ENCODE measurements at regions not wholly inside any gene's neighbourhood (a gene's known extent, or its start where the extent isn't known, plus 50 kb on each side); places are given as distances from the start of the nearest gene placed in this dataset.

DNA sequence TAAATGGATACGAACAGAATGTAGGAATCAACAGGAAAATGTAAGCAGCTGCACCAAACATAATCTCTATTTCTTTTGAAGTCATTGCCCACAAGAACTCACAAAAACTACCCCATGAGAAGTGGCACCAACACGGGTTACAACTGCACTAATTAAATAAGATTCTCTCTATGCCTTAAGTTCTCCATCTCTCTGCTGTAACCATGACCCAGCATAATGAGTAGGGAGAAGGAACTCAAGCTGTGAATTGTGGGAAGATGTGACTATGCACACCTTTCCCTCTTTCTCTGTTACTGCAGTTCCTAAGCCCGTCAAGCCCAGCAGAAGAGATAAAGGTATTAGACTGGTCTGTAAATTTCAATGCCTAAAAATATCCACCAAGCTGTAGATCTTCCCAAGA lies 614.0 kb downstream of the USP25 start:
- Histone ChIP-seq H3K4me1 (ENCODE audit: low read length) (no peaks in the 10 kb centered on the region), H3K4me3 (ENCODE audit: low read length) (no peak overlapping the region), H4K20me1 (ENCODE audit: insufficient read depth, low read length) (no peaks in the 10 kb centered on the region), H3K36me3 (replicated peaks; ENCODE audit: low read depth, low read length) (no peaks in the 10 kb centered on the region), H3K9ac (ENCODE audit: low read length) (no peak overlapping the region), H3K4me2 (ENCODE audit: low read length) (no peak overlapping the region), H3K9me3 (ENCODE audit: insufficient read depth, low read length) (no peaks in the 10 kb centered on the region), H3K79me2 (ENCODE audit: low read length) (no peaks in the 10 kb centered on the region), H3K27ac (ENCODE audit: low read length) (no peak overlapping the region), H3K27me3 (ENCODE audit: low read depth, low read length) (no peaks in the 10 kb centered on the region), H2AFZ (ENCODE audit: low read depth, low read length) (no peak overlapping the region)
- TF ChIP-seq, protein P1, sequence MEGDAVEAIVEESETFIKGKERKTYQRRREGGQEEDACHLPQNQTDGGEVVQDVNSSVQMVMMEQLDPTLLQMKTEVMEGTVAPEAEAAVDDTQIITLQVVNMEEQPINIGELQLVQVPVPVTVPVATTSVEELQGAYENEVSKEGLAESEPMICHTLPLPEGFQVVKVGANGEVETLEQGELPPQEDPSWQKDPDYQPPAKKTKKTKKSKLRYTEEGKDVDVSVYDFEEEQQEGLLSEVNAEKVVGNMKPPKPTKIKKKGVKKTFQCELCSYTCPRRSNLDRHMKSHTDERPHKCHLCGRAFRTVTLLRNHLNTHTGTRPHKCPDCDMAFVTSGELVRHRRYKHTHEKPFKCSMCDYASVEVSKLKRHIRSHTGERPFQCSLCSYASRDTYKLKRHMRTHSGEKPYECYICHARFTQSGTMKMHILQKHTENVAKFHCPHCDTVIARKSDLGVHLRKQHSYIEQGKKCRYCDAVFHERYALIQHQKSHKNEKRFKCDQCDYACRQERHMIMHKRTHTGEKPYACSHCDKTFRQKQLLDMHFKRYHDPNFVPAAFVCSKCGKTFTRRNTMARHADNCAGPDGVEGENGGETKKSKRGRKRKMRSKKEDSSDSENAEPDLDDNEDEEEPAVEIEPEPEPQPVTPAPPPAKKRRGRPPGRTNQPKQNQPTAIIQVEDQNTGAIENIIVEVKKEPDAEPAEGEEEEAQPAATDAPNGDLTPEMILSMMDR (IDR thresholded peaks at IDR 0.05; ENCODE audit: low read depth, low read length), result no peak
- no peak for TF ChIP-seq EZH2phosphoT487 (IDR thresholded peaks at IDR 0.05; ENCODE audit: low read depth)

- H3K9me3 ChIP-seq (ENCODE audit: insufficient read depth, low read length), result no peaks in the 10 kb centered on the region
- no peak overlapping the region for H2AFZ ChIP-seq (ENCODE audit: low read depth, low read length)
- TF ChIP-seq, protein P1 (IDR thresholded peaks at IDR 0.05; ENCODE audit: low read depth, low read length), result no peak
- TF ChIP-seq EZH2phosphoT487 (IDR thresholded peaks at IDR 0.05; ENCODE audit: low read depth), result no peak
- no peaks in the 10 kb centered on the region for H3K79me2 ChIP-seq (ENCODE audit: low read length)
- H3K27me3 ChIP-seq (ENCODE audit: low read depth, low read length), result no peaks in the 10 kb centered on the region
- H3K27ac ChIP-seq (ENCODE audit: low read length), result no peak overlapping the region
- no peaks in the 10 kb centered on the region for H3K4me1 ChIP-seq (ENCODE audit: low read length)
- H3K4me3 ChIP-seq (ENCODE audit: low read length), result no peak overlapping the region
- no peak overlapping the region for H3K9ac ChIP-seq (ENCODE audit: low read length)
- H4K20me1 ChIP-seq (ENCODE audit: insufficient read depth, low read length), result no peaks in the 10 kb centered on the region
- no peaks in the 10 kb centered on the region for H3K36me3 ChIP-seq (replicated peaks; ENCODE audit: low read depth, low read length)
- no peak overlapping the region for H3K4me2 ChIP-seq (ENCODE audit: low read length)
Observed at GRCh38 chr21:16345757-16346156, 616.0 kb downstream of the USP25 start.

DNA sequence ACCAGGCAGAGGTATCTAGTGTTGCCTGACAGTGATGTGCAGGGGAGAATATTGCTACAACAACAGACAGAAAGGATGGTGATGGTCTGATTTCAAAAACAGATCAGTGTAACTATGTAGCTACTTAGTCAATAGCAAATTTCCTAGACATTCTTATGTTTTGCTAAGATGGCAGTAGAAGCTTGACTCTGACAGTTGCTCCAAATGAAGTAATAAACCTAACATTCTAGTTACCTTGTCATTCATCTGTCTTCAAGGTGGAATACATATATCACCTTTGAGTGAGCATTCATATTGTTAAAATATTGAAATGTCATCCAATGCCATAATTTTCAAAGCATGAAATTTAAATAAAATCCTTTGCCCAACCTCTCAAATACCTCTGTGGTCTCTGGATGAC lies 617.4 kb downstream of the USP25 start:
- Histone ChIP-seq H3K9ac (ENCODE audit: low read length) (no peak overlapping the region), H3K4me2 (ENCODE audit: low read length) (no peak overlapping the region), H3K79me2 (ENCODE audit: low read length) (no peaks in the 10 kb centered on the region), H3K36me3 (replicated peaks; ENCODE audit: low read depth, low read length) (no peaks in the 10 kb centered on the region), H2AFZ (ENCODE audit: low read depth, low read length) (no peak overlapping the region), H3K27me3 (ENCODE audit: low read depth, low read length) (no peaks in the 10 kb centered on the region), H3K4me3 (ENCODE audit: low read length) (no peak overlapping the region), H3K4me1 (ENCODE audit: low read length) (no peaks in the 10 kb centered on the region), H4K20me1 (ENCODE audit: insufficient read depth, low read length) (no peaks in the 10 kb centered on the region), H3K9me3 (ENCODE audit: insufficient read depth, low read length) (no peaks in the 10 kb centered on the region), H3K27ac (ENCODE audit: low read length) (no peak overlapping the region)
- TF ChIP-seq, protein P1 (IDR thresholded peaks at IDR 0.05; ENCODE audit: low read depth, low read length), result no peak
- no peak for TF ChIP-seq EZH2phosphoT487 (IDR thresholded peaks at IDR 0.05; ENCODE audit: low read depth)

DNA sequence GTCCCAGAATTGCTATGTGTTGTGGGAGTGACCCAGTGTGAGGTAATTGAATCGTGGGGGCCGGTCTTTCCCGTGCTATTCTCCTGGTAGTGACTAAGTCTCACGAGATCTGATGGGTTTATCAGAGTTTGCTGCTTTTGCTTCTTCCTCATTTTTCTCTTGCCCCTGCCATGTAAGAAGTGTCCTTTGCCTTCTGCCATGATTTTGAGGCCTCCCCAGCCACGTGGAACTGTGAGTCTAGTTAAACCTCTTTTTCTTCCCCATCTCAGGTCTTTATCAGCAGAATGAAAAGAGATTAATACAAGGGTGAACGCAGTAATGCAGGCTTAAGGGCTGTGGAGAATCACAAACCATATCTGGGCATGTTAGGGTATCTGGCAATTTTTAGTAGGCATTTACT lies 624.0 kb downstream of the USP25 start:
- Histone ChIP-seq H2AFZ (ENCODE audit: low read depth, low read length) (no peak overlapping the region), H3K9me3 (ENCODE audit: insufficient read depth, low read length) (no peaks in the 10 kb centered on the region), H3K27me3 (ENCODE audit: low read depth, low read length) (no peaks in the 10 kb centered on the region), H3K79me2 (ENCODE audit: low read length) (no peaks in the 10 kb centered on the region), H4K20me1 (ENCODE audit: insufficient read depth, low read length) (no peaks in the 10 kb centered on the region), H3K36me3 (replicated peaks; ENCODE audit: low read depth, low read length) (no peaks in the 10 kb centered on the region), H3K4me1 (ENCODE audit: low read length) (no peaks in the 10 kb centered on the region), H3K9ac (ENCODE audit: low read length) (no peak overlapping the region), H3K4me2 (ENCODE audit: low read length) (no peak overlapping the region), H3K4me3 (ENCODE audit: low read length) (no peak overlapping the region), H3K27ac (ENCODE audit: low read length) (no peak overlapping the region)
- TF ChIP-seq, protein P1 (IDR thresholded peaks at IDR 0.05; ENCODE audit: low read depth, low read length), result no peak
- TF ChIP-seq EZH2phosphoT487 (IDR thresholded peaks at IDR 0.05; ENCODE audit: low read depth), result no peak
